WTC11 (cell line): ENCODE measurements at regions not wholly inside any gene's neighbourhood (a gene's known extent, or its start where the extent isn't known, plus 50 kb on each side); places are given as distances from the start of the nearest gene placed in this dataset.

Experiments used
- CTCF ChIP-seq: fragments of 200-600 bp; IDR thresholded peaks from 2 replicates; pipeline ENCODE4 v1.8.0; 2022; ENCODE audit warnings: antibody characterized with exemption
- STAT6 ChIP-seq: sonication (generic); formaldehyde crosslinking; conservative IDR thresholded peaks from 2 replicates; pipeline ENCODE4 v1.8.1; 2023; ENCODE audit warnings: mild to moderate bottlenecking, low read depth, missing genetic modification reagents, moderate library complexity

DNA sequence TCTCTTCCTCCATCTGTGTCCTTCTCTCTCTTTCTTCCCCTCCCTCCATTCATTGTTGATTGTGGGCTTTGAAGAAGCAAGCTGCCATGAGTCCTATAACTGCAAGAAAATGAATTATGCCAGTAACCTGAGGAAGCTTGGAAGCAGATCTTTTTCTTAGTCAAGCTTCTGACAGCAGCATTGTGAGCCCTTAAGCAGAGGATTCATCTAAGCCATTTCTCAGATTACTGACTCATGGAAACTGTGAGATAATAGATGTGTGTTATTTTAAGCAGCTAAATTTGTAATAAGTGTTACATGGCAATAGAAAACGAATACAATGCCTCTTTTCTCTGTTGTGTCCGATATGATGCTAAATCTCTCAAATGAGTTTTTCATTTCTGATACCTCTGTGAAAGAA lies 1109.7 kb downstream of the CDH11 start:
- TF ChIP-seq STAT6 (CRISPR knock-in tag) (no peak), CTCF (no peak)
